NCI-H345 treated with DMSO at 0.1 percent for 48 hours (cell line): ENCODE measurements at regions not wholly inside any gene's neighbourhood (a gene's known extent, or its start where the extent isn't known, plus 50 kb on each side); places are given as distances from the start of the nearest gene placed in this dataset.

Source experiments
- DNase-seq: peaks from one replicate; lab custom pipeline; 2025; ENCODE audit not compliant: unreplicated experiment; lab: John Stamatoyannopoulos, UW

GRCh38 chr1:21347072-21347581 lies 56.9 kb upstream of the ECE1 start:
- DNase-seq: no peak

DNA sequence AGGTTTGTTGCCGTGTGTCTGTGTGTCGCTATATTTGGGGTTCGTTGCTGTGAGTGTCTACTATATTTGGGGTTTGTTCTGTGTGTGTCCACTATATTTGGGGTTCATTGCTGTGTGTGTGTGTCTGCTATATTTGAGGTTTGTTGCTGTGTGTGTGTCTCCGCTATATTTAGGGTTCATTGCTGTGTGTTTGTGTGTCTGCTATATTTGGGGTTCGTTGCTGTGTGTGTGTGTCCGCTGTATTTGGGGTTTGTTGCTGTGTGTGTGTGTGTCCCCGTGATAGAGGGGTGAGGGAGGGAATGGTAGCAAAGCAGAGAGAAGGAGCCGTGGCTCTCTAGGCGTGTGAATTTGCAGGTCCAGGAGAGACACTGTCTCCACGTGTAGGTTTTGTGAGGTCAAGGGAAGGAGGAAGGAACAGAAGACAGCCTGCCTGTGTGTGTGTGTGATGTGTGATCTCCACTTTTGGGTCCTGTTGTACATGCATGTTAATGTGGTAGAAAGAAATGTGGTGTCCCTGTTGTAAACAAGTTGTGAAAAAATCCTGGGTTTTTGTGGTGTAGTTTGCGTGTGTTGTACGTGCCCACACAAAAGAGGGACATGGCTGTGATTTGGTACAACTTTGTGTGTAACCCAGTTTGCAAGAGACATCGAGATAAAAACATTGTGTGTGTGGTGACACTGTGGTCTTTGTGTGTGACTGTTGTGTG lies 56.3 kb upstream of the ECE1 start:
- no peak for DNase-seq

GRCh38 chr1:21344750-21345443 lies 54.6 kb upstream of the ECE1 start:
- DNase-seq: no peak

GRCh38 chr1:21344098-21344749 lies 54.0 kb upstream of the ECE1 start:
- no peak for DNase-seq

GRCh38 chr1:21342961-21343838 lies 52.9 kb upstream of the ECE1 start:
- no peak for DNase-seq

DNA sequence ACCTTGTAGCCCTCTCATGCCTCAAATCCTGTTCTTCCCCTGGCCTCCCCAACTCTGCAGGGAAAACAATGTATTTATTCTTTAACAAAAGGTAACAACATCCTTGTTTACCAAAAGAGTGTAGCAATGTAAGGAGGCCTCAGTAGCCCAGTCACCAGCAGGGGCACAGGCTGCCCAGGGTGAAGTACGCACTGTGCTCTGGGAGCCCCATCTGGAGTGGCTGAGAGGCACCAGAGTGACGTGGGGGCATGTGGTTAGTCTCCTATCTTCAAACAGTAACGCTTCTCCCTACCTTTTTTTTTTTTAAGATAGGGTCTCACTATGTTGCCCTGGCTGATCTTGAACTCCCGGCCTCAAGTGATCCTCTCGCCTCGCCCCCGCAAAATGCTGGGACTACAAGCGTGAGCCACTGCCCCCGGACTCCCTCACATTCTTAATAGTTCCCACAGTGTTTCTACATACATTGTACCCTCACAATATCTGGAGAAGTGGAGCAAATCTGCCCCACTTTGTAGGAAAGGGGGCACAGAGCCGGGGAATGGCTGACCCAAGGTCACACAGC lies 51.3 kb upstream of the ECE1 start:
- DNase-seq: no peak

DNA sequence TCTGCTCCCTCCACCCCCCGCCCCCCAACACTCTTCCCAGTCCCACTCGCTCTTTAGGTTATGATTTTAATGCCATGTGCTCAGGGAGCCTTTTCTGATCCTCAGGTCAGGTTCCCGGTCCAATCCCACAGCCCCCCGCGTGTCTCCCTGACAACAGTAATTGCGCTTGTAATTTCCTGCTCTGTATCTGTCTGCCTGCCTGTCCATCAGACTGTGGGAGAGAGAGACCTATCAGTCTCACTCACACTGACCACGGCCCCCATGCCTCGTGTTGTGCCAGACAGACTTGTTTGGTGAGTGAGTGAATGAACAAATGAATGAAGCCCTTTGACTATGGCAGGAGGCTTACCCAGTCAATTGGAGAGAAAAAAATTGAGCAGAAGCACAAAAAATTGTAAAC lies 50.8 kb upstream of the ECE1 start:
- DNase-seq: no peak

DNA sequence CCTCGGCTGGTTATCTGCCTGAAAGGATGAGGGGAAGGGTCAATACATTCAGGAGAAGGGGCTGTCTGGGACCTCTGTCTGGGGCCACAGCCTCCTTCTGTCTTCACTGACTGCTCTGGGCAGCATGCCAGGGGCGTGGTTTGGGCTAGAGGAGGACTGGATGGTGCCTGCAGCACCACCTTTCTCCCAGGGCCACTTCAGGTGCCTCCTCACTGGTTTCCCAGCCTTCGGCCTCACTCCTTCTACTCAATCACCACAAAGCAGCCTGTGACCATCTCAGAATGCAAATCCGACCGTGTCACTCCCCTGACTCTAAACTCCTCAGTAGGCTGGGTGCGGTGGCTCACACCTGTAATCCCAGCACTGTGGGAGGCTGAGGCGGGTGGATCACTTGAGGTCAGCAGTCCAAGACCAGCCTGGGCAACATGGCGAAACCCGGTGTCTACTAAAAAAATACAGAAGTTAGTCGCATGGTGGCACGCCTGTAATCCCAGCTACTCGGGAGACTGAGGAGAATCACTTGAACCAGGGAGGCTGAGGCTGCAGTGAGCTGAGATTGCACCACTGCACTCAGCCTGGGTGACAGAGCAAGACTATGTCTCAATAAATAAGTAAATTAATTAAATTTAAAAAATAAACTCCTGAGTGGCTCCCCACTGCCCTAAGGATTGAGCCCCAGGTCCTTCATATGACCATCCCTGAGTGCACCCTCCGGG lies 50.1 kb upstream of the ECE1 start:
- DNase-seq: no peak
